ENCODE measurements at regions not wholly inside any gene's neighbourhood (a gene's known extent, or its start where the extent isn't known, plus 50 kb on each side); places are given as distances from the start of the nearest gene placed in this dataset.

GRCh38 chr6:168385037-168385759, 55.8 kb upstream of the SMOC2 start:
- no peak for TF ChIP-seq CTCF (IDR thresholded peaks at IDR 0.05 in 8 of 11, conservative IDR thresholded peaks at IDR 0.05 in 3 of 11)
- TF ChIP-seq POLR2A (IDR thresholded peaks at IDR 0.05) = no peak
- no peak for TF ChIP-seq POLR2AphosphoS5 (IDR thresholded peaks at IDR 0.05)
- Histone ChIP-seq H3K36me3 (no peaks in the 10 kb centered on the region), H3K4me1 (no peaks in the 10 kb centered on the region), H3K27me3 (replicated peaks in 1 of 7) (peaks cover 0 to 4% (median 0%) of the 10 kb centered on the region in 7 donors), H3K4me3 (no peak overlapping the region), H3K9me3 (peaks cover 0 to 14% (median 0%) of the 10 kb centered on the region in 8 donors), H3K27ac (no peak overlapping the region)
- peak; percentile 36 for DNase-seq
- 81 to 86% (median 82%) methylated on average over 18 of the region's 18 CpGs for WGBS, 5 donors
- intact Hi-C loops (cut with DNase I; ENCODE audit: low total_unique reads) = no loop called here

GRCh38 chr6:168385858-168386735, 54.9 kb upstream of the SMOC2 start:
- WGBS, 5 donors = 79 to 88% (median 86%) methylated on average over 4 to 9 of the region's 9 CpGs
- DNase-seq = peak; percentile 62
- TF ChIP-seq POLR2A (IDR thresholded peaks at IDR 0.05) (no peak), POLR2AphosphoS5 (IDR thresholded peaks at IDR 0.05) (no peak), CTCF (IDR thresholded peaks at IDR 0.05 in 8 of 11, conservative IDR thresholded peaks at IDR 0.05 in 3 of 11) (no peak)
- Histone ChIP-seq H3K27ac (no peak overlapping the region), H3K9me3 (peaks cover 0 to 12% (median 0%) of the 10 kb centered on the region in 8 donors), H3K4me1 (no peaks in the 10 kb centered on the region), H3K27me3 (replicated peaks in 1 of 7) (peaks cover 0 to 4% (median 0%) of the 10 kb centered on the region in 7 donors), H3K36me3 (no peaks in the 10 kb centered on the region), H3K4me3 (no peak overlapping the region)
- intact Hi-C loops (cut with DNase I; ENCODE audit: low total_unique reads) = no loop called here

- TF ChIP-seq CTCF (IDR thresholded peaks at IDR 0.05 in 8 of 11, conservative IDR thresholded peaks at IDR 0.05 in 3 of 11) = no peak
- no peak for TF ChIP-seq POLR2A (IDR thresholded peaks at IDR 0.05)
- TF ChIP-seq POLR2AphosphoS5 (IDR thresholded peaks at IDR 0.05) = no peak
- 88 to 94% (median 91%) methylated on average over 8 to 9 of the region's 9 CpGs for WGBS, 5 donors
- Histone ChIP-seq H3K27me3 (replicated peaks in 1 of 7) (peaks cover 0 to 5% (median 0%) of the 10 kb centered on the region in 7 donors), H3K4me3 (no peak overlapping the region), H3K9me3 (peaks cover 0 to 8% (median 0%) of the 10 kb centered on the region in 8 donors), H3K4me1 (no peaks in the 10 kb centered on the region), H3K36me3 (no peaks in the 10 kb centered on the region), H3K27ac (no peak overlapping the region)
- intact Hi-C loops (cut with DNase I; ENCODE audit: low total_unique reads) = no loop called here
- peak; percentile 31 for DNase-seq
These were observed 54.0 kb upstream of the SMOC2 start for GRCh38 chr6:168386973-168387372.

GRCh38 chr6:168387426-168387825, 53.6 kb upstream of the SMOC2 start:
- Histone ChIP-seq H3K4me3 (no peak overlapping the region), H3K27ac (no peak overlapping the region), H3K4me1 (no peaks in the 10 kb centered on the region), H3K9me3 (peaks cover 0 to 8% (median 0%) of the 10 kb centered on the region in 8 donors), H3K36me3 (no peaks in the 10 kb centered on the region), H3K27me3 (replicated peaks in 1 of 7) (peaks cover 0 to 5% (median 0%) of the 10 kb centered on the region in 7 donors)
- no peak for TF ChIP-seq POLR2AphosphoS5 (IDR thresholded peaks at IDR 0.05)
- no peak for TF ChIP-seq POLR2A (IDR thresholded peaks at IDR 0.05)
- no peak for TF ChIP-seq CTCF (IDR thresholded peaks at IDR 0.05 in 8 of 11, conservative IDR thresholded peaks at IDR 0.05 in 3 of 11)
- 66 to 77% (median 71%) methylated on average over 9 to 10 of the region's 10 CpGs for WGBS, 5 donors
- intact Hi-C loops (cut with DNase I; ENCODE audit: low total_unique reads) = no loop called here
- peak; percentile 67 for DNase-seq

Data from spleen (tissue), 11 donors.